ENCODE measurements at regions not wholly inside any gene's neighbourhood (a gene's known extent, or its start where the extent isn't known, plus 50 kb on each side); places are given as distances from the start of the nearest gene placed in this dataset.

GRCh38 chr3:189455641-189456417, 175.4 kb upstream of the TP63 start:
- DNase-seq: no peak

- no peak for DNase-seq
Measured at GRCh38 chr3:189457201-189457607, 174.0 kb upstream of the TP63 start.

GRCh38 chr3:189457631-189458412, 173.4 kb upstream of the TP63 start:
- DNase-seq: no peak

- DNase-seq: peak; percentile 29
Measured at GRCh38 chr3:189458528-189458927, 172.7 kb upstream of the TP63 start.

GRCh38 chr3:189459231-189459630, 172.0 kb upstream of the TP63 start:
- DNase-seq: no peak

- DNase-seq: no peak
Measured at GRCh38 chr3:189460511-189460910, 170.7 kb upstream of the TP63 start.

GRCh38 chr3:189464799-189465198, 166.4 kb upstream of the TP63 start:
- no peak for DNase-seq

- DNase-seq: no peak
Measured at GRCh38 chr3:189466004-189466403, 165.2 kb upstream of the TP63 start.

GRCh38 chr3:189467451-189467850, 163.7 kb upstream of the TP63 start:
- no peak for DNase-seq

GRCh38 chr3:189474944-189475343, 156.2 kb upstream of the TP63 start:
- no peak for DNase-seq

- DNase-seq: no peak
Measured at GRCh38 chr3:189477614-189478013, 153.6 kb upstream of the TP63 start.

- DNase-seq: no peak
Measured at GRCh38 chr3:189486556-189486955, 144.6 kb upstream of the TP63 start.

- DNase-seq: no peak
Measured at GRCh38 chr3:189488241-189488767, 142.9 kb upstream of the TP63 start.

- DNase-seq: no peak
Measured at GRCh38 chr3:189490337-189490736, 140.9 kb upstream of the TP63 start.

GRCh38 chr3:189490749-189491148, 140.4 kb upstream of the TP63 start:
- DNase-seq: no peak

- DNase-seq: no peak
Measured at GRCh38 chr3:189491831-189492230, 139.4 kb upstream of the TP63 start.

- DNase-seq: no peak
Measured at GRCh38 chr3:189493271-189493670, 137.9 kb upstream of the TP63 start.

GRCh38 chr3:189494632-189495031, 136.6 kb upstream of the TP63 start:
- DNase-seq: no peak

- DNase-seq: no peak
Measured at GRCh38 chr3:189496375-189497138, 134.6 kb upstream of the TP63 start.

- DNase-seq: no peak
Measured at GRCh38 chr3:189498995-189499704, 132.0 kb upstream of the TP63 start.

- no peak for DNase-seq
Measured at GRCh38 chr3:189500299-189500698, 130.9 kb upstream of the TP63 start.
